GM12872 (cell line): ENCODE measurements at regions not wholly inside any gene's neighbourhood (a gene's known extent, or its start where the extent isn't known, plus 50 kb on each side); places are given as distances from the start of the nearest gene placed in this dataset.

Source experiments
- TF ChIP-seq, protein P1 (sequence below): IDR thresholded peaks from 3 replicates; pipeline ENCODE4 v1.5.1; 2011; ENCODE audit warnings: low read depth, mild to moderate bottlenecking, low read length, moderate library complexity; ENCODE audit not compliant: insufficient read depth

- TF ChIP-seq, protein P1, sequence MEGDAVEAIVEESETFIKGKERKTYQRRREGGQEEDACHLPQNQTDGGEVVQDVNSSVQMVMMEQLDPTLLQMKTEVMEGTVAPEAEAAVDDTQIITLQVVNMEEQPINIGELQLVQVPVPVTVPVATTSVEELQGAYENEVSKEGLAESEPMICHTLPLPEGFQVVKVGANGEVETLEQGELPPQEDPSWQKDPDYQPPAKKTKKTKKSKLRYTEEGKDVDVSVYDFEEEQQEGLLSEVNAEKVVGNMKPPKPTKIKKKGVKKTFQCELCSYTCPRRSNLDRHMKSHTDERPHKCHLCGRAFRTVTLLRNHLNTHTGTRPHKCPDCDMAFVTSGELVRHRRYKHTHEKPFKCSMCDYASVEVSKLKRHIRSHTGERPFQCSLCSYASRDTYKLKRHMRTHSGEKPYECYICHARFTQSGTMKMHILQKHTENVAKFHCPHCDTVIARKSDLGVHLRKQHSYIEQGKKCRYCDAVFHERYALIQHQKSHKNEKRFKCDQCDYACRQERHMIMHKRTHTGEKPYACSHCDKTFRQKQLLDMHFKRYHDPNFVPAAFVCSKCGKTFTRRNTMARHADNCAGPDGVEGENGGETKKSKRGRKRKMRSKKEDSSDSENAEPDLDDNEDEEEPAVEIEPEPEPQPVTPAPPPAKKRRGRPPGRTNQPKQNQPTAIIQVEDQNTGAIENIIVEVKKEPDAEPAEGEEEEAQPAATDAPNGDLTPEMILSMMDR: no peak
These were observed 378.8 kb upstream of the PRMT6 start for GRCh38 chr1:106677721-106678120.

DNA sequence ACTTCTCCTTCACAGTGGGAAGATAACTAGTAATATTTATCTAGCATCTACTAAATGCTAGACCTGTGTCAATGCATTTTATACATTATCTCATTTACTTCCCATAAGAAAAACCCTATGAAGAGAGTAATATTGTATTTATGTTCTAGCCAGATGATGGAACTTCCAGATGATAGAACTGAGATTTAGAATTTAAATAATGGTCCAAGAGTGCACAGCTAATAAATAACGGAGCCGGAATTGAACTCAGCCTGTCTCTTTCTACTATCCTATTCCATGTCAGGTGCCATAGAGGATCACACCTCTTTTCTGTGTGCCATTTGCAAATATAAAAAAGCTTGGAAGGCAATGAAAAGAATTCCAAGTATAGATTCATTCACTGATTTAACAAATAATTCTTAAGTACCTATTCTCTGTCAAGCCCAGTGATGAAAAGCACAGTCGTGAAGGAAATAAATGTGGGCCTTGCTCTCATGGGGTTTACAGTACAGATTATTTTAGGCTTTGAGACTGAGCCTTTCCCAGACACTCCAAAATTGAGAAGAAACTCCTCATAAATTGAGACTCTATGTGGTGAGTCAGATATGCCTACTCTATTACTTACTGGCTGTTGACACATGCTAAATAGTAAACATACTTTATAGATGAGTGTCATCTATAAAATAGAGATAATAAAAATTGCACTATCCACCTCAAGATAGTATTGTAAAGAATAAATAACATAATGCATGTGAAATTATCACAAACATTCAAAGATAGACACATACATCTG, 378.0 kb upstream of the PRMT6 start:
- TF ChIP-seq, protein P1: no peak

GRCh38 chr1:106680216-106680615, 376.3 kb upstream of the PRMT6 start:
- TF ChIP-seq, protein P1: no peak

DNA sequence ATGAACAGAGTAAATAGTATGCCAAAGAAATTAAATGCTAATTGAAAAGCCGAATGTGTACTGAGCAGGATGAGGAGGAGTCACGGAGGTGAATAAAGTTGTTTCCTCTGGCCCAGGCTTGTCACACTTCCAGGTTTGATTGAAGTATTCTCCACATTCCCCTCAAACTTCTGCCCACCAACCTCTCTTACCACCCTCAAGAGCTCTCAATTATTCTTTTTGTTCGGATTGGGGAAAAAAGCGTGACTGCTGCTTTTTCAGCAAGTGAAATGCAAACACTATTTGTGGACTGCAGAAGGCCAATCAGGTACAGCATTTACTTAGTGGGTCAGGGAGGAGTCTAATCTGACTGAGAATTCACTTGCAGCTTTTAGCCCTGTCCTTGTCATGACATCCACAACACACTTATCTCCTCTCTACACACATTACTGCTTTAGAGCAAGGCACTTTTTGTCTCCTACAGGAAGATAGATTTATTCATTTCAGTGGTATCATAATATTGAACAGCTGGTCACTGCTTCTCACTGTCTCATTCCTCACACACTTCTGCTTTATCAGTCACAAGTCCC, 375.6 kb upstream of the PRMT6 start:
- TF ChIP-seq, protein P1: no peak

- TF ChIP-seq, protein P1: no peak
These were observed 374.4 kb upstream of the PRMT6 start for GRCh38 chr1:106681939-106682522.

- TF ChIP-seq, protein P1: no peak
These were observed 368.0 kb upstream of the PRMT6 start for GRCh38 chr1:106688446-106688845.

DNA sequence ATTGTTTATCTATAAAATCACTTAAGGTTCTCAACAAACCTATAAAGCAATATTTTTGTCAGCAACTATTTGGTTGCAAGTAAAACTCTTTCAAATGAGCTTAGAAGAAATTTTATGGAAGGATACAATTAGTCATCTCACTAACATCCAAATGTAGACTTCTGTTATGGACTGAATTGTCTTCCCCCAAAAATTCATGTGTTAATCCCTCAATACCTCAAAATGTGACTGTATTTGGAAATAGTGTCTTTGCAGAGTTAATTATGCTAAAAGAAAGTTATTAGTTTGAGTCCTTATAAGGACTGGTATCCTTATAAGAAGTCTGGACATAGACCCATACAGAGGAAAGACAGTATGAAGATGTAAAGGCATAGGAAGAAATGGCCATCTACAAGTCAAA, 357.8 kb upstream of the PRMT6 start:
- TF ChIP-seq, protein P1: no peak
